ENCODE measurements at regions not wholly inside any gene's neighbourhood (a gene's known extent, or its start where the extent isn't known, plus 50 kb on each side); places are given as distances from the start of the nearest gene placed in this dataset.

DNA sequence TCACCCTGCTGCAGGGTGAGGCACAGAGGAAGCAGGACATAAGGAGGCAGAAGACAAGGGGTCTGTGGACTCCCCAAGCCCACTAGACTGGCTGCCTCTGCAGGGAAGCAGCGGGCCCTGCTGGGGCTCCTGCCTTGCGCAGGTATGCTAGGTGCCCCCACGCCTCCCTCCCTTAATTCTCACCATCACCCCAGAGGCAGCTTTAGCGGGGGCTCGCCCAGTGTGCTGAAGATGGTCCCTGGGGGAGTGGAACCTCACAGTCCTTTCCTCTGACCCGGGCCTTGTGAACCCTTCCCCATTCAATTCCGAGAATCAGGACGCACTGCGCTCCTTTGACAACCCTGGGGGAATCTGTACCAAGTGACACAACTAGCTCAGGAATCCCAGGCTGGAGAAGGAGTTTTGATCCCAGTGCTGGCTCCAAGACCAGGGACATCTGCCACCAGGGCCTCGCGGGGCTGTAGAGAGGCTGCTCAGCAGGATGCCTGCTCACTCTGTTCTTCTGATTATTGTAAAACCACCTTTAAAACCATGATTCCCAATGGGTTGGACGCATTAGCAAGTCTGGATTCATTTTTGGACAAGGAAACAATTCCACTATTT lies 468.4 kb downstream of the TCERG1L start:
- TF ChIP-seq, protein P1, sequence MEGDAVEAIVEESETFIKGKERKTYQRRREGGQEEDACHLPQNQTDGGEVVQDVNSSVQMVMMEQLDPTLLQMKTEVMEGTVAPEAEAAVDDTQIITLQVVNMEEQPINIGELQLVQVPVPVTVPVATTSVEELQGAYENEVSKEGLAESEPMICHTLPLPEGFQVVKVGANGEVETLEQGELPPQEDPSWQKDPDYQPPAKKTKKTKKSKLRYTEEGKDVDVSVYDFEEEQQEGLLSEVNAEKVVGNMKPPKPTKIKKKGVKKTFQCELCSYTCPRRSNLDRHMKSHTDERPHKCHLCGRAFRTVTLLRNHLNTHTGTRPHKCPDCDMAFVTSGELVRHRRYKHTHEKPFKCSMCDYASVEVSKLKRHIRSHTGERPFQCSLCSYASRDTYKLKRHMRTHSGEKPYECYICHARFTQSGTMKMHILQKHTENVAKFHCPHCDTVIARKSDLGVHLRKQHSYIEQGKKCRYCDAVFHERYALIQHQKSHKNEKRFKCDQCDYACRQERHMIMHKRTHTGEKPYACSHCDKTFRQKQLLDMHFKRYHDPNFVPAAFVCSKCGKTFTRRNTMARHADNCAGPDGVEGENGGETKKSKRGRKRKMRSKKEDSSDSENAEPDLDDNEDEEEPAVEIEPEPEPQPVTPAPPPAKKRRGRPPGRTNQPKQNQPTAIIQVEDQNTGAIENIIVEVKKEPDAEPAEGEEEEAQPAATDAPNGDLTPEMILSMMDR (IDR thresholded peaks at IDR 0.05; ENCODE audit: extremely low read depth, missing control alignments) = no peak
- no peak for DNase-seq (ENCODE audit: low spot score)

DNA sequence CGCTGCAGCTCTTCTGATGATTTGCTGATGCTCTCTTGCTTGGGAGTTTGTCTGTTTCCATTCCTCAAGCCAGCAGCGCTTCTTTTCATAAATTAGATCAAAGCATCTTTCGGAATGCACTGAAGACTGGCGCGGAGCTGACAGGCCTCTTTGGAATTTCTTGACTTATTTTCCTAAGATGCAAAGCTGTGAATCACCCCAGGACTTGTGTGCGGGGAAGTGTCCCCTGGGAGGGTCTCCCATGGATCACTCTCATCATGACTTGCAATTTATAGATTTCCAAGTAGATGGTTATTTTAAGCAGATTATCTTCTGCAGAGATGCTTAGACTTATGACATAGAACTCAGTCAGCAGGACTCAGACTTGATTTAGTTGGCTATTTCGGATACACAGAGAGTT lies 467.2 kb downstream of the TCERG1L start:
- no peak for DNase-seq (ENCODE audit: low spot score)
- TF ChIP-seq, protein P1 (IDR thresholded peaks at IDR 0.05; ENCODE audit: extremely low read depth, missing control alignments) = no peak

DNA sequence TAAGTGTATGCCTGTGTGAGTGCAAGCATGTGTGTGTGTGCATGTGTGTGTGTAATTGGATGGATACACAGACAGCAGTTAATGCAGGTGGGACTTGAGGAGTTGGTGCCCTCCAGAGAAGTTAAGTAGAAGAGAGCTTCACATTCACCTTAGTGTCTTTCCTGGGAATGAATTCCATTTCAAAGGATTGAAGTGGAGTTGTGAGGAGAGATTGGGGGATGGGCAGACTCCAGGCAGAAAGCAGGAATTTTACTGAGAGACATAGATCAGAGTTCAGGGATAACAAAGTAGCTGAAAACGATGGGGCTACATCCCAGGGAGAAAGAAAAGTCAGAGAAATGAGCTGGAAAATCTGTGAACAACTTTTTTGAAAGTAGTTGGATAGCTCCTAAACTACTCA lies 464.4 kb downstream of the TCERG1L start:
- DNase-seq (ENCODE audit: low spot score) = no peak
- TF ChIP-seq, protein P1 (IDR thresholded peaks at IDR 0.05; ENCODE audit: extremely low read depth, missing control alignments) = no peak

DNA sequence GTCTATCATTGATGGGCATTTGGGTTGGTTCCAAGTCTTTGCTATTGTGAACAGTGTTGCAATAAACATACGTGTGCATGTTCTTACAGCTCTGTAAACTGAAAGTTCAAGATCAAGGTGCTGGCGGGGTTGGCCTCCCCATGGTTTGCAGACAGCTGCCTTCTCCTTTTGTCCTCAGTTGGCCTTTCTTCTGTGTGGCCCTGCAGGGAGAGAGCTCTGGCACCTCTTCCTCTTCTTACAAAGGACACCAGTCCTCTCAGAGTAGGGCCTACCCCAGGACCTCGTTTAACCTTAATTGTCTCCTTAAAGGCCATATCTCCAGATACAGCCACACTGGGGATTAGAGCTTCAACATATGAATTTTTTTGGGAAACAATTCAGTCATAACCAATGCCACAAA lies 462.7 kb downstream of the TCERG1L start:
- no peak for DNase-seq (ENCODE audit: low spot score)
- TF ChIP-seq, protein P1 (IDR thresholded peaks at IDR 0.05; ENCODE audit: extremely low read depth, missing control alignments) = no peak

DNA sequence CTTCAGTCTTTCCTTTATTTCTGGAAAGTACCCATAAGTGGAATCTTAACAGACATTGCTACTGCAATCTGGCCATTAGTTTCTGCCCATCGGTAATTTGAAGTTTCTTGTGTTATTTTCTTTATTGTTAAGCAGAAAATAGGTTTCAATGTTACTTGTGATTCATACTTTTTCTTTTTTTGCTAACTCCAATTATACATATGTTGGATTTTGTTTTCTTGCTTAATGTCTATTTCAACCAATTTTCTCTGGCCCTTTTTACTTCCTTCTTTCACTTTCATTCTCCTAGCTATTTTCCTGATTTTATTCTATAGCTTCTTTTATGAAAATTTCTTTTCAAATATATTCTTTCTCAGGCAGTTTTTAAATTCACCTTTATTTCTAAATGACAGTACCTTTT lies 457.4 kb downstream of the TCERG1L start:
- DNase-seq (ENCODE audit: low spot score) = no peak
- TF ChIP-seq, protein P1 (IDR thresholded peaks at IDR 0.05; ENCODE audit: extremely low read depth, missing control alignments) = no peak

DNA sequence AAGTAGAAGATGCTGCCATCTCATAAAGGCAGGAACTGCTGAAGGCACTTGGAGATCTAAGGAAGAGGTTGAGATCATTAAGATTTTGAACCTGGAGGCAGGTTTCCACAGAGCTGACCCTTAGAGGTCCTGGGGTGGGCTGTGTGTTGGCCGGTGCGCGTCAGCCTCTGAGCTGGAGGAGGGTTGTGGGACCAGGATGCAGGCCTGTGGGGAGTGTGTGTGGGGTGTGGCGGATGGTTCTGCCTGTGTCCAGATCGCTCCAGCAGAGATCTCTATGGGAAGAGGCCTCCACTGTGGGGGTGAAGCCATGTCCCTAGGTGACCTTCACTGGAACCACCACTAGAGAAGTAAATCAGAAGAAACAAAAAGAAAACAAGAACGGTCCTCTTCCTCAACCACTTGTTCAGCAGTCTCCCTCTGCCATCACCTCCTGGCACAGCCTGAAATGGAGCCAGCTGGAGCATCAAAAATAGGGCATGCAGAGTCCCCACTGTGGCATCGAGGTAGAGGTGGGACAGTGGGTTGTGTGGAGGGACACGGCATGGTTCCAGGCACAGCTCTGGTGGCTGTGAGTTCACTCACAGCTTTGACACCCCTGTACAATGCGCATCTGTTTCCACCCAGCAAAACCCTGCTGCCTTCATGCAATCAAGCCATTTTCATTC lies 453.8 kb downstream of the TCERG1L start:
- TF ChIP-seq, protein P1 (IDR thresholded peaks at IDR 0.05; ENCODE audit: extremely low read depth, missing control alignments) = no peak

DNA sequence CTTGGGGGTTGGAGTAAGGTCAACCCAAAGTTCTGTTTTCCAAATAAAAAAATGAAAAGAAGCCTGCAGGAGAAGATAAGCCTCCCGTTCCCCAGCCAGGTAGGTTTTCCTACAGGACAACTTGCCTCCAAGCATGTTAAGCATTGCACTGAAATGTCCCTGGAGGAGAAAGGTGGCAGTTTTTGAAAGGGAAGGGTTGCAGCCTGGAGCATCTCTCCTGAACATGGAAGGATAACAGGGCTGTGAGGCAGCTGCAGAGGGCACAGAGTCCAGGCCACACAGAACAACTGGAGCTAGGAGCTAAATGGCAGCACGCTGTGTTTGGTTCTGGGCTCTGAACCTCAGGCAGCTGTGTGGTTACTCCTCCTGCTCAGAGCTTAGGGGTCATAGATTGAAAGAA lies 452.9 kb downstream of the TCERG1L start:
- TF ChIP-seq, protein P1 (IDR thresholded peaks at IDR 0.05; ENCODE audit: extremely low read depth, missing control alignments) = no peak
- no peak for DNase-seq (ENCODE audit: low spot score)

More for the DNA sequence above, 453.8 kb downstream of the TCERG1L start:
- no peak for DNase-seq (ENCODE audit: low spot score)
